ENCODE measurements at regions not wholly inside any gene's neighbourhood (a gene's known extent, or its start where the extent isn't known, plus 50 kb on each side); places are given as distances from the start of the nearest gene placed in this dataset.

GRCh38 chr17:72030067-72030899 lies 90.5 kb upstream of the SOX9 start:
- no peaks in the 10 kb centered on the region for H3K9me3 ChIP-seq (ENCODE audit: control insufficient read depth, insufficient read depth, low read length)
- H3K27ac ChIP-seq (ENCODE audit: low read depth, low read length): peak overlapping the region; percentile 90
- H3K36me3 ChIP-seq (ENCODE audit: control insufficient read depth, insufficient read depth, low read length): no peaks in the 10 kb centered on the region
- H3K27me3 ChIP-seq (ENCODE audit: control insufficient read depth, insufficient read depth, low read length): peaks cover 25% of the 10 kb centered on the region
- H3K4me3 ChIP-seq (ENCODE audit: low read depth, low read length): peak overlapping the region; percentile 57
- H3K4me1 ChIP-seq (ENCODE audit: control insufficient read depth, insufficient read depth, low read length): peaks cover 26% of the 10 kb centered on the region
- H3K9ac ChIP-seq (ENCODE audit: low read depth, low read length): peak overlapping the region; percentile 22; the same call in 1 of the 2 replicates

- no peaks in the 10 kb centered on the region for H3K36me3 ChIP-seq (ENCODE audit: control insufficient read depth, insufficient read depth, low read length)
- H3K4me1 ChIP-seq (ENCODE audit: control insufficient read depth, insufficient read depth, low read length): peaks cover 26% of the 10 kb centered on the region
- no peaks in the 10 kb centered on the region for H3K9me3 ChIP-seq (ENCODE audit: control insufficient read depth, insufficient read depth, low read length)
- H3K9ac ChIP-seq (ENCODE audit: low read depth, low read length): no peak overlapping the region
- peaks cover 25% of the 10 kb centered on the region for H3K27me3 ChIP-seq (ENCODE audit: control insufficient read depth, insufficient read depth, low read length)
- no peak overlapping the region for H3K27ac ChIP-seq (ENCODE audit: low read depth, low read length)
- no peak overlapping the region for H3K4me3 ChIP-seq (ENCODE audit: low read depth, low read length)
These were observed 89.5 kb upstream of the SOX9 start for GRCh38 chr17:72031219-72031884.

- Histone ChIP-seq H3K9me3 (ENCODE audit: control insufficient read depth, insufficient read depth, low read length) (no peaks in the 10 kb centered on the region), H3K9ac (ENCODE audit: low read depth, low read length) (no peak overlapping the region), H3K36me3 (ENCODE audit: control insufficient read depth, insufficient read depth, low read length) (no peaks in the 10 kb centered on the region), H3K27me3 (ENCODE audit: control insufficient read depth, insufficient read depth, low read length) (peaks cover 21% of the 10 kb centered on the region), H3K4me3 (ENCODE audit: low read depth, low read length) (no peak overlapping the region), H3K27ac (ENCODE audit: low read depth, low read length) (no peak overlapping the region), H3K4me1 (ENCODE audit: control insufficient read depth, insufficient read depth, low read length) (peaks cover 26% of the 10 kb centered on the region)
These were observed 87.5 kb upstream of the SOX9 start for GRCh38 chr17:72033334-72033733.

- no peak overlapping the region for H3K9ac ChIP-seq (ENCODE audit: low read depth, low read length)
- peaks cover 26% of the 10 kb centered on the region for H3K4me1 ChIP-seq (ENCODE audit: control insufficient read depth, insufficient read depth, low read length)
- no peaks in the 10 kb centered on the region for H3K9me3 ChIP-seq (ENCODE audit: control insufficient read depth, insufficient read depth, low read length)
- H3K4me3 ChIP-seq (ENCODE audit: low read depth, low read length): no peak overlapping the region
- H3K27ac ChIP-seq (ENCODE audit: low read depth, low read length): no peak overlapping the region
- peaks cover 14% of the 10 kb centered on the region for H3K27me3 ChIP-seq (ENCODE audit: control insufficient read depth, insufficient read depth, low read length)
- H3K36me3 ChIP-seq (ENCODE audit: control insufficient read depth, insufficient read depth, low read length): no peaks in the 10 kb centered on the region
These were observed 86.8 kb upstream of the SOX9 start for GRCh38 chr17:72034000-72034399.

GRCh38 chr17:72038427-72038826 lies 82.4 kb upstream of the SOX9 start:
- H3K9ac ChIP-seq (ENCODE audit: low read depth, low read length): no peak overlapping the region
- H3K27me3 ChIP-seq (ENCODE audit: control insufficient read depth, insufficient read depth, low read length): no peaks in the 10 kb centered on the region
- H3K27ac ChIP-seq (ENCODE audit: low read depth, low read length): no peak overlapping the region
- no peak overlapping the region for H3K4me3 ChIP-seq (ENCODE audit: low read depth, low read length)
- H3K4me1 ChIP-seq (ENCODE audit: control insufficient read depth, insufficient read depth, low read length): peaks cover 10% of the 10 kb centered on the region; the same call in 1 of the 2 replicates
- no peaks in the 10 kb centered on the region for H3K36me3 ChIP-seq (ENCODE audit: control insufficient read depth, insufficient read depth, low read length)
- H3K9me3 ChIP-seq (ENCODE audit: control insufficient read depth, insufficient read depth, low read length): no peaks in the 10 kb centered on the region

- H3K9me3 ChIP-seq (ENCODE audit: control insufficient read depth, insufficient read depth, low read length): no peaks in the 10 kb centered on the region
- H3K4me1 ChIP-seq (ENCODE audit: control insufficient read depth, insufficient read depth, low read length): peaks cover 1% of the 10 kb centered on the region; the same call in 1 of the 2 replicates
- H3K36me3 ChIP-seq (ENCODE audit: control insufficient read depth, insufficient read depth, low read length): no peaks in the 10 kb centered on the region
- H3K4me3 ChIP-seq (ENCODE audit: low read depth, low read length): no peak overlapping the region
- no peaks in the 10 kb centered on the region for H3K27me3 ChIP-seq (ENCODE audit: control insufficient read depth, insufficient read depth, low read length)
- H3K27ac ChIP-seq (ENCODE audit: low read depth, low read length): no peak overlapping the region
- no peak overlapping the region for H3K9ac ChIP-seq (ENCODE audit: low read depth, low read length)
These were observed 81.3 kb upstream of the SOX9 start for GRCh38 chr17:72039490-72039889.

- Histone ChIP-seq H3K4me1 (ENCODE audit: control insufficient read depth, insufficient read depth, low read length) (no peaks in the 10 kb centered on the region), H3K4me3 (ENCODE audit: low read depth, low read length) (no peak overlapping the region), H3K36me3 (ENCODE audit: control insufficient read depth, insufficient read depth, low read length) (no peaks in the 10 kb centered on the region), H3K9me3 (ENCODE audit: control insufficient read depth, insufficient read depth, low read length) (no peaks in the 10 kb centered on the region), H3K9ac (ENCODE audit: low read depth, low read length) (no peak overlapping the region), H3K27ac (ENCODE audit: low read depth, low read length) (no peak overlapping the region), H3K27me3 (ENCODE audit: control insufficient read depth, insufficient read depth, low read length) (no peaks in the 10 kb centered on the region)
These were observed 74.6 kb upstream of the SOX9 start for GRCh38 chr17:72046178-72046577.

- Histone ChIP-seq H3K36me3 (ENCODE audit: control insufficient read depth, insufficient read depth, low read length) (no peaks in the 10 kb centered on the region), H3K4me3 (ENCODE audit: low read depth, low read length) (no peak overlapping the region), H3K9me3 (ENCODE audit: control insufficient read depth, insufficient read depth, low read length) (no peaks in the 10 kb centered on the region), H3K27me3 (ENCODE audit: control insufficient read depth, insufficient read depth, low read length) (no peaks in the 10 kb centered on the region), H3K4me1 (ENCODE audit: control insufficient read depth, insufficient read depth, low read length) (no peaks in the 10 kb centered on the region), H3K9ac (ENCODE audit: low read depth, low read length) (no peak overlapping the region), H3K27ac (ENCODE audit: low read depth, low read length) (no peak overlapping the region)
These were observed 73.9 kb upstream of the SOX9 start for GRCh38 chr17:72046643-72047612.

- no peaks in the 10 kb centered on the region for H3K36me3 ChIP-seq (ENCODE audit: control insufficient read depth, insufficient read depth, low read length)
- no peak overlapping the region for H3K4me3 ChIP-seq (ENCODE audit: low read depth, low read length)
- no peak overlapping the region for H3K9ac ChIP-seq (ENCODE audit: low read depth, low read length)
- H3K27me3 ChIP-seq (ENCODE audit: control insufficient read depth, insufficient read depth, low read length): no peaks in the 10 kb centered on the region
- H3K27ac ChIP-seq (ENCODE audit: low read depth, low read length): no peak overlapping the region
- H3K4me1 ChIP-seq (ENCODE audit: control insufficient read depth, insufficient read depth, low read length): no peaks in the 10 kb centered on the region
- H3K9me3 ChIP-seq (ENCODE audit: control insufficient read depth, insufficient read depth, low read length): no peaks in the 10 kb centered on the region
These were observed 70.9 kb upstream of the SOX9 start for GRCh38 chr17:72049914-72050313.

GRCh38 chr17:72053036-72053435 lies 67.8 kb upstream of the SOX9 start:
- H3K4me1 ChIP-seq (ENCODE audit: control insufficient read depth, insufficient read depth, low read length): no peaks in the 10 kb centered on the region
- H3K9ac ChIP-seq (ENCODE audit: low read depth, low read length): no peak overlapping the region
- no peaks in the 10 kb centered on the region for H3K27me3 ChIP-seq (ENCODE audit: control insufficient read depth, insufficient read depth, low read length)
- no peak overlapping the region for H3K27ac ChIP-seq (ENCODE audit: low read depth, low read length)
- H3K4me3 ChIP-seq (ENCODE audit: low read depth, low read length): no peak overlapping the region
- H3K9me3 ChIP-seq (ENCODE audit: control insufficient read depth, insufficient read depth, low read length): no peaks in the 10 kb centered on the region
- no peaks in the 10 kb centered on the region for H3K36me3 ChIP-seq (ENCODE audit: control insufficient read depth, insufficient read depth, low read length)

All from HUES48 (cell line).